ENCODE measurements at regions not wholly inside any gene's neighbourhood (a gene's known extent, or its start where the extent isn't known, plus 50 kb on each side); places are given as distances from the start of the nearest gene placed in this dataset.

DNA sequence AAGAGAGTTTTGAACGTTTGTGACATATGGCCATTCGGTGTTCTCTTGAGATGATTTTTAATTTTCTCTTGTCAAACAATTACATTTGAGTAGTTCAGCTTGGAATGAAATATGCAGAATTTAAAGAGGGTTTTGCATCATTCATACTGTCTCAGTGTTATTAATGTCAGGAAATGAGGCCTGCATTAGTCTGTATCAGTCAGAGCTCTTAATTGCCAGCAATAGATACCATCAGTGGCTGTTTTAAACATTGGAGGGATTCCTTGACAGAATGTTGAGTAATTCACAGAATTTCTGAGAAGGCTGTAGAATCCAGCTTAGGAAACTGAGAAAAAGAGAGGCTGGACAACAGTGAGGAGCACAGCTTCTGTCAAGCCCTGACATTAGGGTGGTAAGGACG lies 722.0 kb downstream of the NR2F2 start:
- no peaks in the 10 kb centered on the region for H3K4me1 Mint-ChIP-seq (ENCODE audit: unreplicated experiment)
- H3K9me3 Mint-ChIP-seq (ENCODE audit: unreplicated experiment): no peaks in the 10 kb centered on the region
- no peak overlapping the region for H3K4me3 Mint-ChIP-seq (ENCODE audit: unreplicated experiment)
- H3K27ac Mint-ChIP-seq (ENCODE audit: unreplicated experiment): no peak overlapping the region
- TF ChIP-seq, protein P1, sequence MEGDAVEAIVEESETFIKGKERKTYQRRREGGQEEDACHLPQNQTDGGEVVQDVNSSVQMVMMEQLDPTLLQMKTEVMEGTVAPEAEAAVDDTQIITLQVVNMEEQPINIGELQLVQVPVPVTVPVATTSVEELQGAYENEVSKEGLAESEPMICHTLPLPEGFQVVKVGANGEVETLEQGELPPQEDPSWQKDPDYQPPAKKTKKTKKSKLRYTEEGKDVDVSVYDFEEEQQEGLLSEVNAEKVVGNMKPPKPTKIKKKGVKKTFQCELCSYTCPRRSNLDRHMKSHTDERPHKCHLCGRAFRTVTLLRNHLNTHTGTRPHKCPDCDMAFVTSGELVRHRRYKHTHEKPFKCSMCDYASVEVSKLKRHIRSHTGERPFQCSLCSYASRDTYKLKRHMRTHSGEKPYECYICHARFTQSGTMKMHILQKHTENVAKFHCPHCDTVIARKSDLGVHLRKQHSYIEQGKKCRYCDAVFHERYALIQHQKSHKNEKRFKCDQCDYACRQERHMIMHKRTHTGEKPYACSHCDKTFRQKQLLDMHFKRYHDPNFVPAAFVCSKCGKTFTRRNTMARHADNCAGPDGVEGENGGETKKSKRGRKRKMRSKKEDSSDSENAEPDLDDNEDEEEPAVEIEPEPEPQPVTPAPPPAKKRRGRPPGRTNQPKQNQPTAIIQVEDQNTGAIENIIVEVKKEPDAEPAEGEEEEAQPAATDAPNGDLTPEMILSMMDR (IDR thresholded peaks at IDR 0.05): no peak
- no peak for DNase-seq (ENCODE audit: extremely low spot score, unreplicated experiment)
- H3K27me3 Mint-ChIP-seq (ENCODE audit: unreplicated experiment): no peaks in the 10 kb centered on the region
- no peaks in the 10 kb centered on the region for H3K36me3 Mint-ChIP-seq (ENCODE audit: unreplicated experiment)

DNA sequence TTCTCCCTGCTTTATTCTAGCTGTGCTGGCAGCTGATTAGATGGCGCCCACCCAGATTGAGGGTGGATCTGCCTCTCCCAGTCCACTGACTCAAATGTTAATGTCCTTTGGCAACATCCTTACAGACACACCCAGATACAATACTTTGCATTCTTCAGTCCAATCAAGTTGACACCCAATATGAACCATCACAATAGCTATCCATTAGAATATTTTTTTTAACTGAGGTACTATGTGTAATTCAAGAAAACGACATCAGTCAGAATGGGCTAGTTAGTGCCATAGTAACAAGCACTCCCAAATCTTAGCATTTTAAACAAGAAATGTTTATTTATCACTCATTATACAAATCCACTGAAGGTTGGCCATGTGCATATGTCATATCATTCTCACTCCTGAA lies 723.1 kb downstream of the NR2F2 start:
- no peak overlapping the region for H3K4me3 Mint-ChIP-seq (ENCODE audit: unreplicated experiment)
- no peaks in the 10 kb centered on the region for H3K4me1 Mint-ChIP-seq (ENCODE audit: unreplicated experiment)
- H3K9me3 Mint-ChIP-seq (ENCODE audit: unreplicated experiment): no peaks in the 10 kb centered on the region
- no peaks in the 10 kb centered on the region for H3K36me3 Mint-ChIP-seq (ENCODE audit: unreplicated experiment)
- H3K27me3 Mint-ChIP-seq (ENCODE audit: unreplicated experiment): no peaks in the 10 kb centered on the region
- TF ChIP-seq, protein P1 (IDR thresholded peaks at IDR 0.05): no peak
- H3K27ac Mint-ChIP-seq (ENCODE audit: unreplicated experiment): no peak overlapping the region
- DNase-seq (ENCODE audit: extremely low spot score, unreplicated experiment): no peak

GRCh38 chr15:97057503-97057902 lies 727.0 kb downstream of the NR2F2 start:
- Mint-ChIP-seq H3K4me3 (ENCODE audit: unreplicated experiment) (no peak overlapping the region), H3K4me1 (ENCODE audit: unreplicated experiment) (no peaks in the 10 kb centered on the region), H3K9me3 (ENCODE audit: unreplicated experiment) (no peaks in the 10 kb centered on the region), H3K36me3 (ENCODE audit: unreplicated experiment) (no peaks in the 10 kb centered on the region), H3K27me3 (ENCODE audit: unreplicated experiment) (no peaks in the 10 kb centered on the region), H3K27ac (ENCODE audit: unreplicated experiment) (no peak overlapping the region)
- TF ChIP-seq, protein P1 (IDR thresholded peaks at IDR 0.05): no peak
- no peak for DNase-seq (ENCODE audit: extremely low spot score, unreplicated experiment)

DNA sequence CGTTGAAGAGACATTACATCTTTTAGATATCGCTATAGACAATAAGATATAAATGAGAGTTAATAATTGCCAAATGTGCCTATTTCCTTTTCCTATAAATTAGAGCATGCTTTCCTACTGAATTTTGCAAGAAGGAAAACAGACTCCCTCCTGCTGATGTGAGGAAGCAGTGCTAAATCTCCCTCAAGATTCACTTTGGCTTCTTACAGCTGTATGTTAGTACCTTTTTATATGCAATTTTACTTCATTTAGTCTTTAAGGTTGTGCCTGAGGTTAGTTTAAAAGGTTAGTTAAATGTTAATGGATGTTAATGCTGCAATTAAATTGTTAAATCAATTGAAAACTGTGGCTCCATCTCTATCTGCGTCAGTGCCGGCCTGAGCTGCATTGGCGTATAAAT lies 728.8 kb downstream of the NR2F2 start:
- Mint-ChIP-seq H3K4me3 (ENCODE audit: unreplicated experiment) (no peak overlapping the region), H3K4me1 (ENCODE audit: unreplicated experiment) (no peaks in the 10 kb centered on the region), H3K27ac (ENCODE audit: unreplicated experiment) (no peak overlapping the region), H3K27me3 (ENCODE audit: unreplicated experiment) (no peaks in the 10 kb centered on the region), H3K9me3 (ENCODE audit: unreplicated experiment) (no peaks in the 10 kb centered on the region), H3K36me3 (ENCODE audit: unreplicated experiment) (no peaks in the 10 kb centered on the region)
- no peak for DNase-seq (ENCODE audit: extremely low spot score, unreplicated experiment)
- TF ChIP-seq, protein P1 (IDR thresholded peaks at IDR 0.05): no peak

- H3K36me3 Mint-ChIP-seq (ENCODE audit: unreplicated experiment): no peaks in the 10 kb centered on the region
- H3K27me3 Mint-ChIP-seq (ENCODE audit: unreplicated experiment): no peaks in the 10 kb centered on the region
- TF ChIP-seq, protein P1 (IDR thresholded peaks at IDR 0.05): no peak
- no peaks in the 10 kb centered on the region for H3K4me1 Mint-ChIP-seq (ENCODE audit: unreplicated experiment)
- no peaks in the 10 kb centered on the region for H3K9me3 Mint-ChIP-seq (ENCODE audit: unreplicated experiment)
- H3K4me3 Mint-ChIP-seq (ENCODE audit: unreplicated experiment): no peak overlapping the region
- DNase-seq (ENCODE audit: extremely low spot score, unreplicated experiment): no peak
- no peak overlapping the region for H3K27ac Mint-ChIP-seq (ENCODE audit: unreplicated experiment)
Observed at GRCh38 chr15:97061392-97061791, 730.9 kb downstream of the NR2F2 start.

Data from osteocyte (in vitro differentiated cells).